CD4-positive, alpha-beta T cell (primary cell): ENCODE measurements at regions not wholly inside any gene's neighbourhood (a gene's known extent, or its start where the extent isn't known, plus 50 kb on each side); places are given as distances from the start of the nearest gene placed in this dataset.

ENCODE experiments used
- ATAC-seq: fragments of 200-7000 bp; cut with Tn5 transposase; one replicate; pipeline ENCODE4 v1.10.0; 2022; ENCODE audit warnings: mild to moderate bottlenecking; ENCODE audit not compliant: poor library complexity
- CTCF ChIA-PET: fragments of 350-600 bp; sonication (Branson Sonifier 250); formaldehyde crosslinking; loops from one replicate; lab custom pipeline; 2021; ENCODE audit warnings: antibody characterized with exemption, inconsistent platforms; lab: Charles Lee
- POLR2A ChIA-PET: fragments of 350-600 bp; sonication (Branson Sonifier 250); formaldehyde crosslinking; loops from one replicate; lab custom pipeline; 2021; ENCODE audit warnings: antibody characterized with exemption, inconsistent platforms; lab: Charles Lee
- DNase-seq, 14 experiments: peaks; one replicate each; pipeline ENCODE4 v3.0.0-alpha.2; 2013 to 2020; ENCODE audit warnings: mixed read lengths in 2 of 14
- H3K27ac ChIP-seq, 2 donors: one replicate each; pipeline versions ENCODE4 v1.5.1 to v1.7.0; 2013; ENCODE audit warnings: low read length in 2 of 2, low read depth in 1 of 2, mild to moderate bottlenecking in 1 of 2
- H3K27me3 ChIP-seq, 2 experiments: 1 replicate in 1 of 2; 2 replicates in 1 of 2; pipeline versions ENCODE4 v1.6.1 to v1.7.0; 2013; ENCODE audit warnings: low read length in 2 of 2, control low read depth in 1 of 2, mild to moderate bottlenecking in 1 of 2, moderate library complexity in 1 of 2; ENCODE audit not compliant: insufficient read depth in 2 of 2, control insufficient read depth in 1 of 2
- H3K36me3 ChIP-seq: one replicate; pipeline ENCODE4 v1.6.1; 2013; ENCODE audit warnings: low read length, control low read depth; ENCODE audit not compliant: insufficient read depth
- H3K4me1 ChIP-seq: one replicate; pipeline ENCODE4 v1.6.1; 2013; ENCODE audit warnings: low read length, control low read depth; ENCODE audit not compliant: insufficient read depth
- H3K4me3 ChIP-seq: one replicate; pipeline ENCODE4 v1.5.1; 2013; ENCODE audit warnings: mild to moderate bottlenecking, low read length, moderate library complexity
- H3K9me3 ChIP-seq, 2 experiments: 1 replicate in 1 of 2; 2 replicates in 1 of 2; pipeline versions ENCODE4 v1.6.1 to v1.7.0; 2013; ENCODE audit warnings: low read length in 2 of 2, mild to moderate bottlenecking in 2 of 2, control low read depth in 1 of 2, moderate library complexity in 1 of 2; ENCODE audit not compliant: control insufficient read depth in 1 of 2, insufficient read depth in 1 of 2
- H3K27ac Mint-ChIP-seq: one replicate; pipeline ENCODE4 v1.8.0; 2020; ENCODE audit warnings: mixed read lengths
- H3K27me3 Mint-ChIP-seq: one replicate; pipeline ENCODE4 v1.8.0; 2021; ENCODE audit warnings: mixed read lengths
- H3K36me3 Mint-ChIP-seq: one replicate; pipeline ENCODE4 v1.8.0; 2021; ENCODE audit warnings: low read depth, mixed read lengths
- H3K4me1 Mint-ChIP-seq: one replicate; pipeline ENCODE4 v1.8.0; 2021; ENCODE audit warnings: low read depth, mixed read lengths
- H3K4me3 Mint-ChIP-seq: one replicate; pipeline ENCODE4 v1.8.0; 2020; ENCODE audit warnings: mild to moderate bottlenecking, mixed read lengths
- H3K9me3 Mint-ChIP-seq: one replicate; pipeline ENCODE4 v1.8.0; 2020; ENCODE audit warnings: mixed read lengths
- intact Hi-C, 2 experiments: fragments of 100-400 bp; cut with DNase I in 1 of 2; cut with micrococcal nuclease in 1 of 2; formaldehyde crosslinking; loops; one replicate each; pipeline versions ENCODE4 v1.15.1 to v1.9.0; 2023 to 2025; cut with DNase I, micrococcal nuclease
- TF ChIP-seq, protein P1 (sequence below): fragments of 200-600 bp; IDR thresholded peaks from one replicate; pipeline ENCODE4 v1.8.0; 2022; ENCODE audit warnings: antibody characterized with exemption, mild to moderate bottlenecking

DNA sequence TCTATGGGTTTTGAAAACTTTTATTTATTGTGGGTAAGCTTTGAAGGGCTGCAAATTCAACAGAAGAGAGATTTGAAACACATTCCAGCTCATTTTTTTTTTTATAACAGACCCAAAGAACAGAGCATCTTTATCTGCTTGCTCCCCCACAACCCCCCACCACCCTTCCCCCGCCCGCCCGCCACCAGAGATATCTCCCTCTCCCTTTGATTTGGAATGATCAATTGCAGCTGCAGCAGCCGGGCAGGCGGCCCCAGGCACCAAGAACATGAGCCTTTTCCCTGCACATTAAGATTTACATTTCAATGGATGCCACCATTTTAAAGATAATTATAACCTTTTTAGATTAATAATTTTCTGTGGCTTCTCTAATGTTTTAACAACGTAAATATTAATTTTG, 510.9 kb downstream of the ZNF608 start:
- DNase-seq, result no peak
- Histone ChIP-seq H3K36me3 (no peaks in the 10 kb centered on the region), H3K4me1 (no peaks in the 10 kb centered on the region), H3K9me3 (no peaks in the 10 kb centered on the region), H3K4me3 (no peak overlapping the region), H3K27me3 (no peaks in the 10 kb centered on the region), H3K27ac (no peak overlapping the region)
- H3K4me1 Mint-ChIP-seq, result no peaks in the 10 kb centered on the region
- CTCF ChIA-PET, result no interaction called here
- TF ChIP-seq, protein P1, sequence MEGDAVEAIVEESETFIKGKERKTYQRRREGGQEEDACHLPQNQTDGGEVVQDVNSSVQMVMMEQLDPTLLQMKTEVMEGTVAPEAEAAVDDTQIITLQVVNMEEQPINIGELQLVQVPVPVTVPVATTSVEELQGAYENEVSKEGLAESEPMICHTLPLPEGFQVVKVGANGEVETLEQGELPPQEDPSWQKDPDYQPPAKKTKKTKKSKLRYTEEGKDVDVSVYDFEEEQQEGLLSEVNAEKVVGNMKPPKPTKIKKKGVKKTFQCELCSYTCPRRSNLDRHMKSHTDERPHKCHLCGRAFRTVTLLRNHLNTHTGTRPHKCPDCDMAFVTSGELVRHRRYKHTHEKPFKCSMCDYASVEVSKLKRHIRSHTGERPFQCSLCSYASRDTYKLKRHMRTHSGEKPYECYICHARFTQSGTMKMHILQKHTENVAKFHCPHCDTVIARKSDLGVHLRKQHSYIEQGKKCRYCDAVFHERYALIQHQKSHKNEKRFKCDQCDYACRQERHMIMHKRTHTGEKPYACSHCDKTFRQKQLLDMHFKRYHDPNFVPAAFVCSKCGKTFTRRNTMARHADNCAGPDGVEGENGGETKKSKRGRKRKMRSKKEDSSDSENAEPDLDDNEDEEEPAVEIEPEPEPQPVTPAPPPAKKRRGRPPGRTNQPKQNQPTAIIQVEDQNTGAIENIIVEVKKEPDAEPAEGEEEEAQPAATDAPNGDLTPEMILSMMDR, result no peak
- intact Hi-C loops, result no loop called here
- H3K4me3 Mint-ChIP-seq, result no peak overlapping the region
- POLR2A ChIA-PET, result no interaction called here
- H3K27me3 Mint-ChIP-seq, result no peaks in the 10 kb centered on the region
- no peaks in the 10 kb centered on the region for H3K36me3 Mint-ChIP-seq
- ATAC-seq, result no peak
- H3K9me3 Mint-ChIP-seq, result peaks cover 2% of the 10 kb centered on the region
- no peak overlapping the region for H3K27ac Mint-ChIP-seq

DNA sequence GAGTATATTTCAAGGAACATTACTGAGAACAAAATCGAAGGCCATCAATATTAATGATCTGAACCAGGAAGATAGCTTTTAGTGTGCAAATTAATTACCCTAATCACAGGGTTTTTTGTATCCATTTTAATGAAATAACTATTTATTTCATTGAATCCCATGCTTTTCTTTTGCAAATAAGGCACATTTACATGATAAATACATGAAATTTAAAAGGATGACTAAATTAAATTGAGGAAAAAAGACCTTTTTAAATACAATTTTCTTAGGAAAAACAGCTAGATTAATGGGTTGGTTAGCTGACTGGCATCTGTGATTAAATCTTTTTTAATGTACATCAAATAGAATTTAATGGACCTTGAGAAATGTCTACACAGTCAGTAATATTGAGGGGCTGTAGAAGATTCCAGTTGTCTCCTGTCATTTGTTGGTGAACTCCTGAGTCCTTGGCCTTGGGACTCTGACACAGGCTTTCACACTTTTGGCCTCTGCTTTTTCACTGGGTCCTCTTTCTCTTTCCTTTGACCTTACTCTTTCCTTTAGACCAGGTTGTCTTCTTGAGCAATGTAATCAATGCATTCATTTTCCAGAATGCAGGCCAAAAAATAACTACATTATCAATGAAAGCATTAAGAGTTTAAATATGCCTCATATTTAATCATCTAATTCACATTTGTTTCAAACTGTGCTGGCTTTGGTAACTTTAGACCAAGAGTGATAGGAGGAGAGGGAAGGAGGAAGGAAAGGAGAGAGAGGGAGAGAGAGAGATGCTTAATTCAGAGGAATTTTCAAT, 511.5 kb downstream of the ZNF608 start:
- ATAC-seq, result no peak
- H3K4me3 Mint-ChIP-seq, result no peak overlapping the region
- POLR2A ChIA-PET, result no interaction called here

DNA sequence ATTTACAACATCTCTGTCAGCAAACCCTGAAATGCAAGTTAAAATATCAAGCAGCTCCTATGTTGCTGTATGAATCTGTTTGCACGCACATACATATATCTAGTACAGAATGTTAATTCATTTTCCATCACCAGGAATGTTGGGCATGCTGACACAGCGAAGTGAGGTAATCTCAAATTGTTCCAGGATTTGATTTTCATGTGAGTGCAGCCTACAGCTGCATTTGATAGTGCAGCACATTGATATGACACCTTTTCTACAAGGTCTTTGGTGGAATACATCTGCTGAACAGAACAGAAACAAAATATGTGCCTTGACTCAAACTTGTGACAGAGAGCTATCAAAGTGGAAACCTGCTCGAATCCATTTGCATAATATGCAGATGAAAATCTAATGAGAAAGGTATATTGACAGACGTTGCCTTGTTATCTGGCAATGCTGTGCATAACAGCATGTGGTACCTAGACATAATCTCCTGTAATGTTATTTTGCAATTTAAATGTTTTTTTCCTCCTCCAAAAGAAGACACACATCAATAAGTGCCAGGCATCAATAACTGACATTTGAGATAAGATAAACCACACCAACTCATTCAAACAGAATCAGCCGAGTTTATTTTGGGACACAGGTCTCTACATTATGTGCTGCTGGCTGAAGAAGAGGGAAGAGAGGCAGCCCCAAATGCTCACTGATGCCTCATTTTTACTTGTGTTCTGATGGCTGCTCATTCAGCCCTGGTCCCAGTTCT, 512.2 kb downstream of the ZNF608 start:
- ATAC-seq (no peak), DNase-seq (no peak)
- no peak overlapping the region for H3K27ac ChIP-seq
- H3K4me1 ChIP-seq, result no peaks in the 10 kb centered on the region
- H3K36me3 ChIP-seq, result no peaks in the 10 kb centered on the region
- ChIA-PET CTCF (no interaction called here), POLR2A (no interaction called here)
- Mint-ChIP-seq H3K4me3 (no peak overlapping the region), H3K36me3 (no peaks in the 10 kb centered on the region), H3K27ac (no peak overlapping the region), H3K27me3 (no peaks in the 10 kb centered on the region), H3K4me1 (no peaks in the 10 kb centered on the region), H3K9me3 (no peaks in the 10 kb centered on the region)
- no peak overlapping the region for H3K4me3 ChIP-seq
- no peaks in the 10 kb centered on the region for H3K27me3 ChIP-seq
- TF ChIP-seq, protein P1, result no peak
- H3K9me3 ChIP-seq, result no peaks in the 10 kb centered on the region
- intact Hi-C loops, result no loop called here

More for the DNA sequence above, 511.5 kb downstream of the ZNF608 start:
- no peak for DNase-seq
- no peak overlapping the region for H3K4me3 ChIP-seq
- H3K36me3 ChIP-seq, result no peaks in the 10 kb centered on the region
- Mint-ChIP-seq H3K36me3 (no peaks in the 10 kb centered on the region), H3K27me3 (no peaks in the 10 kb centered on the region), H3K4me1 (no peaks in the 10 kb centered on the region), H3K9me3 (peaks cover 2% of the 10 kb centered on the region), H3K27ac (no peak overlapping the region)
- intact Hi-C loops, result no loop called here
- TF ChIP-seq, protein P1, result no peak
- no peaks in the 10 kb centered on the region for H3K9me3 ChIP-seq
- CTCF ChIA-PET, result no interaction called here
- no peaks in the 10 kb centered on the region for H3K4me1 ChIP-seq
- H3K27me3 ChIP-seq, result no peaks in the 10 kb centered on the region
- H3K27ac ChIP-seq, result no peak overlapping the region
